SK-N-SH (cell line): ENCODE measurements at regions not wholly inside any gene's neighbourhood (a gene's known extent, or its start where the extent isn't known, plus 50 kb on each side); places are given as distances from the start of the nearest gene placed in this dataset.

Source experiments
- CTCF ChIA-PET: fragments of 300-600, 350-600 bp; formaldehyde crosslinking; extraction: SDS; loops from one replicate; lab custom pipeline; 2021; lab: Yijun Ruan, JAX
- POLR2A ChIA-PET: fragments of 350-600 bp; sonication (Branson Sonifier 250); formaldehyde crosslinking; extraction: SDS; loops from one replicate; lab custom pipeline; 2020; ENCODE audit warnings: antibody characterized with exemption, inconsistent platforms; lab: Yijun Ruan, JAX
- DNase-seq: peaks from one replicate; pipeline ENCODE4 v3.0.0; 2012
- H2AFZ ChIP-seq: fragments of 200-600 bp; sonication (generic); 2 replicates; pipeline ENCODE4 v1.8.1; 2016; ENCODE audit warnings: antibody characterized with exemption, mild to moderate bottlenecking, low read depth
- H3F3A ChIP-seq: fragments of 200-600 bp; sonication (generic); replicated peaks from 2 replicates; pipeline ENCODE3; 2016; ENCODE audit warnings: antibody characterized with exemption, mild to moderate bottlenecking; ENCODE audit not compliant: insufficient read depth
- H3K27ac ChIP-seq, 2 experiments: fragments of 200-500 bp in 1 of 2; fragments of 200-600 bp in 1 of 2; sonication (Bioruptor generic) in 1 of 2; sonication (generic), shearing (Covaris generic) in 1 of 2; 2 replicates each; pipeline versions ENCODE4 v1.5.1 to v1.6.1; 2014 to 2016; ENCODE audit warnings: low read depth in 2 of 2, inconsistent platforms in 1 of 2, low read length in 1 of 2, mild to moderate bottlenecking in 1 of 2, mixed read lengths in 1 of 2
- H3K27me3 ChIP-seq: fragments of 200-600 bp; sonication (generic), shearing (Covaris generic); 2 replicates; pipeline ENCODE4 v1.6.1; 2016; ENCODE audit warnings: mixed run types; ENCODE audit not compliant: insufficient read depth
- H3K36me3 ChIP-seq, 2 experiments: fragments of 200-500 bp in 1 of 2; fragments of 200-600 bp in 1 of 2; sonication (Bioruptor generic) in 1 of 2; sonication (generic) in 1 of 2; replicated peaks in 1 of 2; 2 replicates each; pipeline versions ENCODE3 to v1.5.1; 2014 to 2016; ENCODE audit warnings: low read length in 1 of 2, mild to moderate bottlenecking in 1 of 2; ENCODE audit not compliant: insufficient read depth in 2 of 2, control insufficient read depth in 1 of 2
- H3K4me1 ChIP-seq, 2 experiments: fragments of 200-500 bp in 1 of 2; fragments of 200-600 bp in 1 of 2; sonication (Bioruptor generic) in 1 of 2; sonication (generic), shearing (Covaris generic) in 1 of 2; 2 replicates each; pipeline versions ENCODE4 v1.5.1 to v1.6.1; 2014 to 2016; ENCODE audit warnings: low read depth in 1 of 2, low read length in 1 of 2, mixed run types in 1 of 2; ENCODE audit not compliant: insufficient read depth in 2 of 2, control insufficient read depth in 1 of 2
- H3K4me2 ChIP-seq: fragments of 200-600 bp; sonication (generic), shearing (Covaris generic); 2 replicates; pipeline ENCODE4 v1.6.1; 2017; ENCODE audit warnings: mixed run types
- H3K4me3 ChIP-seq, 2 experiments: fragments of 200-500 bp in 1 of 2; fragments of 200-600 bp in 1 of 2; sonication (Bioruptor generic) in 1 of 2; sonication (generic), shearing (Covaris generic) in 1 of 2; 2 replicates each; pipeline versions ENCODE4 v1.5.1 to v1.8.1; 2014 to 2016; ENCODE audit warnings: low read depth in 2 of 2, inconsistent platforms in 1 of 2, low read length in 1 of 2, mild to moderate bottlenecking in 1 of 2, mixed read lengths in 1 of 2, moderate library complexity in 1 of 2
- H3K79me2 ChIP-seq: fragments of 200-600 bp; sonication (generic); 2 replicates; pipeline ENCODE4 v1.8.1; 2017; ENCODE audit warnings: mild to moderate bottlenecking; ENCODE audit not compliant: insufficient read depth
- H3K9ac ChIP-seq: fragments of 200-600 bp; sonication (generic); 2 replicates; pipeline ENCODE4 v1.6.1; 2017; ENCODE audit warnings: mixed run types
- H3K9me2 ChIP-seq: fragments of 200-600 bp; sonication (generic); 2 replicates; pipeline ENCODE4 v1.6.1; 2017; ENCODE audit warnings: mixed run types
- H3K9me3 ChIP-seq: fragments of 200-600 bp; sonication (generic); 2 replicates; pipeline ENCODE4 v1.6.1; 2017; ENCODE audit warnings: mixed run types, mild to moderate bottlenecking, moderate library complexity
- H4K20me1 ChIP-seq: fragments of 200-600 bp; sonication (generic); 2 replicates; pipeline ENCODE4 v1.6.1; 2017; ENCODE audit warnings: mild to moderate bottlenecking, mixed run types; ENCODE audit not compliant: insufficient read depth
- CHD2 ChIP-seq: fragments of 150-350 bp; IDR thresholded peaks from 2 replicates; pipeline ENCODE4 v1.6.1; 2018; ENCODE audit warnings: low read length; ENCODE audit not compliant: partially characterized antibody
- FOXJ3 ChIP-seq: sonication (generic); formaldehyde crosslinking; IDR thresholded peaks from 2 replicates; pipeline ENCODE4 v1.5.1; 2020; ENCODE audit warnings: mild to moderate bottlenecking, missing genetic modification reagents
- GABPA ChIP-seq: IDR thresholded peaks from 2 replicates; pipeline ENCODE4 v1.4.0; 2012; ENCODE audit warnings: low read depth, mild to moderate bottlenecking
- GATA2 ChIP-seq: sonication (generic); formaldehyde crosslinking; IDR thresholded peaks from 2 replicates; pipeline ENCODE4 v1.5.0; 2020; ENCODE audit warnings: mild to moderate bottlenecking, missing genetic modification reagents
- RFX5 ChIP-seq: IDR thresholded peaks from 2 replicates; pipeline ENCODE4 v1.6.1; 2012; ENCODE audit warnings: mild to moderate bottlenecking, improper control_type of control experiment, low read length
- TAF1 ChIP-seq: IDR thresholded peaks from 2 replicates; pipeline ENCODE4 v1.6.1; 2012; ENCODE audit warnings: low read depth, mild to moderate bottlenecking, low read length, moderate library complexity, borderline replicate concordance
- TCF12 ChIP-seq: IDR thresholded peaks from 2 replicates; pipeline ENCODE4 v1.4.0; 2012
- WGBS: methylation state at CpG from one replicate; pipeline ENCODE4 v1.1.6; 2017; ENCODE audit warnings: low lambda C conversion rate; 5-methylcytosine and 5-hydroxymethylcytosine counted together
- TF ChIP-seq, protein P1 (sequence below): IDR thresholded peaks from 2 replicates; pipeline ENCODE4 v1.4.0; 2012; ENCODE audit warnings: low read depth, borderline replicate concordance
- TF ChIP-seq, protein P2 (sequence below): IDR thresholded peaks from 2 replicates; pipeline ENCODE4 v1.6.1; 2012; ENCODE audit warnings: mild to moderate bottlenecking, low read depth, low read length, moderate library complexity
- TF ChIP-seq, protein P3 (sequence below): fragments of 200-600 bp; sonication (generic); IDR thresholded peaks from 2 replicates; pipeline ENCODE4 v1.6.1; 2017; ENCODE audit warnings: antibody characterized with exemption, mild to moderate bottlenecking, moderate library complexity
- TF ChIP-seq, protein P4 (sequence below): IDR thresholded peaks from 2 replicates; pipeline ENCODE4; 2012
- TF ChIP-seq, protein P5 (sequence below): IDR thresholded peaks from 2 replicates; pipeline ENCODE4 v1.4.0; 2012; ENCODE audit warnings: low read depth

DNA sequence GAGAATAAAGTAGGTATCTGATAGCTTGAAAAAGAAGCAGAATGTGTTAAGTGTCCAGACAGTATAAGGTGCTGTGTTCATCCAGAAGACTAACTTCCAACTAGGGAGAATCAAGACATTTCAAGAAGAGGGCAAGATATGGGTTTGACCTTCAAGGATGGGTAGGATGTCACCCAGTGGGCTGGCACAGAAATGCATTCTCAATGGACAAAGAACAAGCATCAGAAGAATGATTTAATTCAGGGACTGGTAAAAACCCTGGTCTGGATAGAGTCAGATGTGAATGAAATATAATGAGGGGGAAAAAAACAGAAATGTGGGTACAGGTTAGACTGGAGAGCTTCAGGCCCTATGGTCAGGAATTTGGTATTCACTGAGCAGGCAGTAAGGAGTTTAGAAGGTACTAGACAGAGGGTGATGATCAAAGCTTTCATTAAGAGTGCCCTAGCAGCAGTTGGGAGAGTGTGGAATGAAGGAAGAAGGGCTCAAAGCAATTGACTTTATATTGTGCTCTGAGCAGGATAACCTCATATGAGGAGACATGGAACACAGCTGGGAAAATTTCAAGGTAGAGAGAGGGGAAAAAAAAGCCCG is 180.7 kb upstream of the ANK3 start:
- H3K9me2 ChIP-seq: no peaks in the 10 kb centered on the region
- no peak overlapping the region for H3K9ac ChIP-seq
- no peaks in the 10 kb centered on the region for H3K9me3 ChIP-seq
- no peak for DNase-seq
- CTCF ChIA-PET: interaction anchor here (0.7 to 1.1 kb wide), 3 partner anchors 10 to 361 kb away, joined by 3 to 5 read pairs (median 3); no protein-coding TSS in a partner anchor
- H3K27ac ChIP-seq: no peak overlapping the region
- H3K79me2 ChIP-seq: no peaks in the 10 kb centered on the region
- TF ChIP-seq, protein P1, sequence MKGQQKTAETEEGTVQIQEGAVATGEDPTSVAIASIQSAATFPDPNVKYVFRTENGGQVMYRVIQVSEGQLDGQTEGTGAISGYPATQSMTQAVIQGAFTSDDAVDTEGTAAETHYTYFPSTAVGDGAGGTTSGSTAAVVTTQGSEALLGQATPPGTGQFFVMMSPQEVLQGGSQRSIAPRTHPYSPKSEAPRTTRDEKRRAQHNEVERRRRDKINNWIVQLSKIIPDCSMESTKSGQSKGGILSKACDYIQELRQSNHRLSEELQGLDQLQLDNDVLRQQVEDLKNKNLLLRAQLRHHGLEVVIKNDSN: no peak
- TF ChIP-seq RFX5 (no peak), TCF12 (no peak), TAF1 (no peak), GABPA (no peak), FOXJ3 (no peak), CHD2 (no peak), GATA2 (no peak)
- TF ChIP-seq, protein P2, sequence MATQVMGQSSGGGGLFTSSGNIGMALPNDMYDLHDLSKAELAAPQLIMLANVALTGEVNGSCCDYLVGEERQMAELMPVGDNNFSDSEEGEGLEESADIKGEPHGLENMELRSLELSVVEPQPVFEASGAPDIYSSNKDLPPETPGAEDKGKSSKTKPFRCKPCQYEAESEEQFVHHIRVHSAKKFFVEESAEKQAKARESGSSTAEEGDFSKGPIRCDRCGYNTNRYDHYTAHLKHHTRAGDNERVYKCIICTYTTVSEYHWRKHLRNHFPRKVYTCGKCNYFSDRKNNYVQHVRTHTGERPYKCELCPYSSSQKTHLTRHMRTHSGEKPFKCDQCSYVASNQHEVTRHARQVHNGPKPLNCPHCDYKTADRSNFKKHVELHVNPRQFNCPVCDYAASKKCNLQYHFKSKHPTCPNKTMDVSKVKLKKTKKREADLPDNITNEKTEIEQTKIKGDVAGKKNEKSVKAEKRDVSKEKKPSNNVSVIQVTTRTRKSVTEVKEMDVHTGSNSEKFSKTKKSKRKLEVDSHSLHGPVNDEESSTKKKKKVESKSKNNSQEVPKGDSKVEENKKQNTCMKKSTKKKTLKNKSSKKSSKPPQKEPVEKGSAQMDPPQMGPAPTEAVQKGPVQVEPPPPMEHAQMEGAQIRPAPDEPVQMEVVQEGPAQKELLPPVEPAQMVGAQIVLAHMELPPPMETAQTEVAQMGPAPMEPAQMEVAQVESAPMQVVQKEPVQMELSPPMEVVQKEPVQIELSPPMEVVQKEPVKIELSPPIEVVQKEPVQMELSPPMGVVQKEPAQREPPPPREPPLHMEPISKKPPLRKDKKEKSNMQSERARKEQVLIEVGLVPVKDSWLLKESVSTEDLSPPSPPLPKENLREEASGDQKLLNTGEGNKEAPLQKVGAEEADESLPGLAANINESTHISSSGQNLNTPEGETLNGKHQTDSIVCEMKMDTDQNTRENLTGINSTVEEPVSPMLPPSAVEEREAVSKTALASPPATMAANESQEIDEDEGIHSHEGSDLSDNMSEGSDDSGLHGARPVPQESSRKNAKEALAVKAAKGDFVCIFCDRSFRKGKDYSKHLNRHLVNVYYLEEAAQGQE: no peak
- TF ChIP-seq, protein P3, sequence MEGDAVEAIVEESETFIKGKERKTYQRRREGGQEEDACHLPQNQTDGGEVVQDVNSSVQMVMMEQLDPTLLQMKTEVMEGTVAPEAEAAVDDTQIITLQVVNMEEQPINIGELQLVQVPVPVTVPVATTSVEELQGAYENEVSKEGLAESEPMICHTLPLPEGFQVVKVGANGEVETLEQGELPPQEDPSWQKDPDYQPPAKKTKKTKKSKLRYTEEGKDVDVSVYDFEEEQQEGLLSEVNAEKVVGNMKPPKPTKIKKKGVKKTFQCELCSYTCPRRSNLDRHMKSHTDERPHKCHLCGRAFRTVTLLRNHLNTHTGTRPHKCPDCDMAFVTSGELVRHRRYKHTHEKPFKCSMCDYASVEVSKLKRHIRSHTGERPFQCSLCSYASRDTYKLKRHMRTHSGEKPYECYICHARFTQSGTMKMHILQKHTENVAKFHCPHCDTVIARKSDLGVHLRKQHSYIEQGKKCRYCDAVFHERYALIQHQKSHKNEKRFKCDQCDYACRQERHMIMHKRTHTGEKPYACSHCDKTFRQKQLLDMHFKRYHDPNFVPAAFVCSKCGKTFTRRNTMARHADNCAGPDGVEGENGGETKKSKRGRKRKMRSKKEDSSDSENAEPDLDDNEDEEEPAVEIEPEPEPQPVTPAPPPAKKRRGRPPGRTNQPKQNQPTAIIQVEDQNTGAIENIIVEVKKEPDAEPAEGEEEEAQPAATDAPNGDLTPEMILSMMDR: no peak
- TF ChIP-seq, protein P4, sequence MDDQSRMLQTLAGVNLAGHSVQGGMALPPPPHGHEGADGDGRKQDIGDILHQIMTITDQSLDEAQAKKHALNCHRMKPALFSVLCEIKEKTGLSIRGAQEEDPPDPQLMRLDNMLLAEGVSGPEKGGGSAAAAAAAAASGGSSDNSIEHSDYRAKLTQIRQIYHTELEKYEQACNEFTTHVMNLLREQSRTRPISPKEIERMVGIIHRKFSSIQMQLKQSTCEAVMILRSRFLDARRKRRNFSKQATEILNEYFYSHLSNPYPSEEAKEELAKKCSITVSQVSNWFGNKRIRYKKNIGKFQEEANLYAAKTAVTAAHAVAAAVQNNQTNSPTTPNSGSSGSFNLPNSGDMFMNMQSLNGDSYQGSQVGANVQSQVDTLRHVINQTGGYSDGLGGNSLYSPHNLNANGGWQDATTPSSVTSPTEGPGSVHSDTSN: no peak
- TF ChIP-seq, protein P5, sequence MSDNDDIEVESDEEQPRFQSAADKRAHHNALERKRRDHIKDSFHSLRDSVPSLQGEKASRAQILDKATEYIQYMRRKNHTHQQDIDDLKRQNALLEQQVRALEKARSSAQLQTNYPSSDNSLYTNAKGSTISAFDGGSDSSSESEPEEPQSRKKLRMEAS: no peak
- 75% methylated on average over 1 of the region's 1 CpG for WGBS
- H4K20me1 ChIP-seq: no peaks in the 10 kb centered on the region
- peak overlapping the region in 1 of 2 experiments; percentile 62; a peak in 1 of 4 replicates for H3K4me3 ChIP-seq
- 0 out of 2 replicates have a peak overlapping the region, but pooled peaks have one; percentile 79 for H3K4me2 ChIP-seq
- peaks cover 7% of the 10 kb centered on the region for H3F3A ChIP-seq
- no peaks in the 10 kb centered on the region for H3K36me3 ChIP-seq
- H3K4me1 ChIP-seq: peaks cover 5 to 7% of the 10 kb centered on the region in 2 experiments; a peak in 3 of 4 replicates
- no peaks in the 10 kb centered on the region for H3K27me3 ChIP-seq
- POLR2A ChIA-PET: no interaction called here
- no peak overlapping the region for H2AFZ ChIP-seq
